Breast epithelium (tissue), 3 donors: ENCODE measurements at regions not wholly inside any gene's neighbourhood (a gene's known extent, or its start where the extent isn't known, plus 50 kb on each side); places are given as distances from the start of the nearest gene placed in this dataset.

Experiments used
- POLR2A ChIP-seq: fragments of 450-650 bp; IDR thresholded peaks from one replicate; pipeline ENCODE4 v1.6.1; 2016; ENCODE audit warnings: antibody characterized with exemption, mild to moderate bottlenecking, moderate library complexity
- TF ChIP-seq, protein P1 (sequence below), 3 donors: fragments of 450-650 bp; IDR thresholded peaks; one replicate each; pipeline ENCODE4 v1.5.1; 2016 to 2017; ENCODE audit warnings: antibody characterized with exemption in 3 of 3, mild to moderate bottlenecking in 3 of 3, moderate library complexity in 3 of 3

DNA sequence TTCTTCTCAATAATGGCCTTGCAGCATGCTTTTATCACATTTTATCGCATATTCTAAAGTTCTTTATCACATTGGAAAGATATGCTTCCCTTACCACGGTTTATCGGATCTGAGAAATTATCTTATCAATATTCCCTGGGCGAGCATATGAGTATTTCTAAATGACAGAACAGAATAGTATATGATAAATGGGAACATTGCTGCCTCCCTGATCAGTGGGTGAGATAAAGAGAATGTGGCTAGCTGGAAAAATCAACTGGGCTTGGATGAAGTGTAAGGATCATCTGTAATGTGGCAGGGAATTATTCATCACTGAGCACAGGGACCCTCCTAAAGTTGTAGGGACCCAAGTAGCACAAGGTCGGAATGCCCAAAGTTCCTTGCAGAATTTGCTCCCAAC lies 667.4 kb upstream of the NRP1 start:
- no peak for TF ChIP-seq POLR2A
- TF ChIP-seq, protein P1, sequence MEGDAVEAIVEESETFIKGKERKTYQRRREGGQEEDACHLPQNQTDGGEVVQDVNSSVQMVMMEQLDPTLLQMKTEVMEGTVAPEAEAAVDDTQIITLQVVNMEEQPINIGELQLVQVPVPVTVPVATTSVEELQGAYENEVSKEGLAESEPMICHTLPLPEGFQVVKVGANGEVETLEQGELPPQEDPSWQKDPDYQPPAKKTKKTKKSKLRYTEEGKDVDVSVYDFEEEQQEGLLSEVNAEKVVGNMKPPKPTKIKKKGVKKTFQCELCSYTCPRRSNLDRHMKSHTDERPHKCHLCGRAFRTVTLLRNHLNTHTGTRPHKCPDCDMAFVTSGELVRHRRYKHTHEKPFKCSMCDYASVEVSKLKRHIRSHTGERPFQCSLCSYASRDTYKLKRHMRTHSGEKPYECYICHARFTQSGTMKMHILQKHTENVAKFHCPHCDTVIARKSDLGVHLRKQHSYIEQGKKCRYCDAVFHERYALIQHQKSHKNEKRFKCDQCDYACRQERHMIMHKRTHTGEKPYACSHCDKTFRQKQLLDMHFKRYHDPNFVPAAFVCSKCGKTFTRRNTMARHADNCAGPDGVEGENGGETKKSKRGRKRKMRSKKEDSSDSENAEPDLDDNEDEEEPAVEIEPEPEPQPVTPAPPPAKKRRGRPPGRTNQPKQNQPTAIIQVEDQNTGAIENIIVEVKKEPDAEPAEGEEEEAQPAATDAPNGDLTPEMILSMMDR (IDR thresholded peaks at IDR 0.05), result no peak
